Testis (tissue), 2 donors: ENCODE measurements at regions not wholly inside any gene's neighbourhood (a gene's known extent, or its start where the extent isn't known, plus 50 kb on each side); places are given as distances from the start of the nearest gene placed in this dataset.
"Not testable (repeated sequence)": the region's sequence is repeated elsewhere in the genome, so short reads cannot be mapped to it uniquely, and the experiment has no call there.

Source experiments
- CTCF ChIP-seq, 3 experiments: fragments of 450-650 bp in 2 of 3; fragments of 200-600 bp in 1 of 3; sonication (generic) in 1 of 3; IDR thresholded peaks; one replicate each; pipeline ENCODE4 v1.5.1; 2016 to 2019; ENCODE audit warnings: antibody characterized with exemption in 3 of 3, mild to moderate bottlenecking in 2 of 3, moderate library complexity in 1 of 3
- POLR2A ChIP-seq: fragments of 450-650 bp; IDR thresholded peaks from one replicate; pipeline ENCODE4 v1.6.1; 2017; ENCODE audit warnings: antibody characterized with exemption, mild to moderate bottlenecking, moderate library complexity

- not testable (repeated sequence) for TF ChIP-seq CTCF (IDR thresholded peaks at IDR 0.05); POLR2A
Measured at GRCh38 chr9:64012014-64012413, 1273.0 kb downstream of the FOXD4L5 start.
